Natural killer cell (primary cell): ENCODE measurements at regions not wholly inside any gene's neighbourhood (a gene's known extent, or its start where the extent isn't known, plus 50 kb on each side); places are given as distances from the start of the nearest gene placed in this dataset.

Experiments
- ATAC-seq, 3 donors: fragments of 150-1000 bp in 2 of 3; fragments of 200-7000 bp in 1 of 3; cut with Tn5 transposase; 1 replicate in 1 of 3; 2 replicates in 2 of 3; pipeline ENCODE4 v1.10.0; 2021; ENCODE audit warnings: mild to moderate bottlenecking in 2 of 3, moderate library complexity in 2 of 3
- DNase-seq, 2 donors: peaks; one replicate each; pipeline versions ENCODE4 v3.0.0 to v3.0.0-alpha.2; 2013 to 2021; ENCODE audit warnings: mixed read lengths in 1 of 2
- H3K27ac ChIP-seq: one replicate; pipeline ENCODE4 v1.5.1; 2013; ENCODE audit warnings: mild to moderate bottlenecking, low read length
- H3K27me3 ChIP-seq: one replicate; pipeline ENCODE4 v1.6.1; 2013; ENCODE audit warnings: low read length; ENCODE audit not compliant: control insufficient read depth, insufficient read depth
- H3K36me3 ChIP-seq: one replicate; pipeline ENCODE4 v1.6.1; 2013; ENCODE audit warnings: low read length; ENCODE audit not compliant: control insufficient read depth, insufficient read depth
- H3K4me1 ChIP-seq: one replicate; pipeline ENCODE4 v1.6.1; 2013; ENCODE audit warnings: low read length; ENCODE audit not compliant: control insufficient read depth, insufficient read depth
- H3K4me3 ChIP-seq: one replicate; pipeline ENCODE4 v1.5.1; 2013; ENCODE audit warnings: low read length
- H3K9me3 ChIP-seq: one replicate; pipeline ENCODE4 v1.6.1; 2013; ENCODE audit warnings: low read length; ENCODE audit not compliant: control insufficient read depth, insufficient read depth
- H3K27ac Mint-ChIP-seq, 2 donors: one replicate each; pipeline ENCODE4 v1.8.0; 2022; ENCODE audit warnings: mild to moderate bottlenecking in 2 of 2, mixed read lengths in 2 of 2, moderate library complexity in 1 of 2
- H3K27me3 Mint-ChIP-seq, 2 donors: one replicate each; pipeline ENCODE4 v1.8.0; 2022; ENCODE audit warnings: low read depth in 2 of 2, mixed read lengths in 2 of 2
- H3K36me3 Mint-ChIP-seq: one replicate; pipeline ENCODE4 v1.8.0; 2022; ENCODE audit warnings: mixed read lengths
- H3K4me1 Mint-ChIP-seq, 2 donors: one replicate each; pipeline ENCODE4 v1.8.0; 2022; ENCODE audit warnings: mixed read lengths in 2 of 2
- H3K4me3 Mint-ChIP-seq: one replicate; pipeline ENCODE4 v1.8.0; 2022; ENCODE audit warnings: mild to moderate bottlenecking, moderate library complexity, mixed read lengths
- H3K9me3 Mint-ChIP-seq, 2 donors: one replicate each; pipeline ENCODE4 v1.8.0; 2022; ENCODE audit warnings: mixed read lengths in 2 of 2
- CTCF ChIP-seq: fragments of 200-600 bp; IDR thresholded peaks from one replicate; pipeline ENCODE4 v1.8.0; 2022; ENCODE audit warnings: antibody characterized with exemption
- whole genome bisulfite sequencing: methylation state at CpG from one replicate; pipeline ENCODE4 v1.1.7; 2013; ENCODE audit warnings: missing lambda C conversion rate; ENCODE audit not compliant: insufficient coverage; 5-methylcytosine and 5-hydroxymethylcytosine counted together
- intact Hi-C: fragments of 100-400 bp; cut with micrococcal nuclease; formaldehyde crosslinking; loops from one replicate; pipeline ENCODE4 v1.14.2; 2022

- Histone ChIP-seq H3K27me3 (no peaks in the 10 kb centered on the region), H3K4me3 (no peak overlapping the region), H3K9me3 (no peaks in the 10 kb centered on the region), H3K4me1 (no peaks in the 10 kb centered on the region), H3K27ac (no peak overlapping the region), H3K36me3 (no peaks in the 10 kb centered on the region)
- no peak for DNase-seq
- no peak overlapping the region for H3K4me3 Mint-ChIP-seq
- H3K4me1 Mint-ChIP-seq: no peaks in the 10 kb centered on the region
- H3K27me3 Mint-ChIP-seq: no peaks in the 10 kb centered on the region
- H3K9me3 Mint-ChIP-seq: peaks cover 0 to 3% of the 10 kb centered on the region in 2 donors
- H3K27ac Mint-ChIP-seq: no peak overlapping the region
- ATAC-seq: no peak
- H3K36me3 Mint-ChIP-seq: no peaks in the 10 kb centered on the region
- 71% methylated on average over 2 of the region's 3 CpGs for WGBS
- TF ChIP-seq CTCF: no peak
- intact Hi-C loops: no loop called here
Measured at GRCh38 chr3:67870477-67870876, 216.1 kb upstream of the SUCLG2 start.

GRCh38 chr3:67866571-67866970, 212.2 kb upstream of the SUCLG2 start:
- H3K4me3 ChIP-seq: no peak overlapping the region
- ATAC-seq (no peak), DNase-seq (no peak)
- H3K36me3 ChIP-seq: no peaks in the 10 kb centered on the region
- H3K27ac ChIP-seq: no peak overlapping the region
- Mint-ChIP-seq H3K4me1 (no peaks in the 10 kb centered on the region), H3K36me3 (no peaks in the 10 kb centered on the region), H3K4me3 (no peak overlapping the region), H3K27me3 (no peaks in the 10 kb centered on the region), H3K27ac (no peak overlapping the region), H3K9me3 (peaks cover 0 to 3% of the 10 kb centered on the region in 2 donors)
- no peaks in the 10 kb centered on the region for H3K9me3 ChIP-seq
- WGBS: 89% methylated on average over 4 of the region's 6 CpGs
- intact Hi-C loops: no loop called here
- TF ChIP-seq CTCF: no peak
- no peaks in the 10 kb centered on the region for H3K4me1 ChIP-seq
- no peaks in the 10 kb centered on the region for H3K27me3 ChIP-seq

GRCh38 chr3:67864587-67865183, 210.3 kb upstream of the SUCLG2 start:
- Mint-ChIP-seq H3K4me3 (no peak overlapping the region), H3K9me3 (peaks cover 3 to 4% of the 10 kb centered on the region in 2 donors), H3K36me3 (no peaks in the 10 kb centered on the region), H3K4me1 (no peaks in the 10 kb centered on the region), H3K27me3 (peaks cover 0 to 3% of the 10 kb centered on the region in 2 donors), H3K27ac (no peak overlapping the region)
- no peak overlapping the region for H3K27ac ChIP-seq
- 50% methylated on average over 1 of the region's 2 CpGs for WGBS
- H3K27me3 ChIP-seq: no peaks in the 10 kb centered on the region
- H3K36me3 ChIP-seq: no peaks in the 10 kb centered on the region
- no peak overlapping the region for H3K4me3 ChIP-seq
- TF ChIP-seq CTCF: no peak
- intact Hi-C loops: no loop called here
- H3K4me1 ChIP-seq: no peaks in the 10 kb centered on the region
- H3K9me3 ChIP-seq: no peaks in the 10 kb centered on the region
- no peak for ATAC-seq
- no peak for DNase-seq

GRCh38 chr3:67863869-67864268, 209.5 kb upstream of the SUCLG2 start:
- H3K4me3 Mint-ChIP-seq: no peak overlapping the region
- H3K36me3 ChIP-seq: no peaks in the 10 kb centered on the region
- no peaks in the 10 kb centered on the region for H3K9me3 ChIP-seq
- H3K27ac Mint-ChIP-seq: no peak overlapping the region
- no peak for TF ChIP-seq CTCF
- H3K27ac ChIP-seq: no peak overlapping the region
- peaks cover 0 to 3% of the 10 kb centered on the region in 2 donors for H3K27me3 Mint-ChIP-seq
- WGBS: 73% methylated on average over 4 of the region's 4 CpGs
- no peaks in the 10 kb centered on the region for H3K27me3 ChIP-seq
- H3K4me3 ChIP-seq: no peak overlapping the region
- H3K4me1 Mint-ChIP-seq: no peaks in the 10 kb centered on the region
- H3K4me1 ChIP-seq: no peaks in the 10 kb centered on the region
- DNase-seq: no peak
- intact Hi-C loops: no loop called here
- no peaks in the 10 kb centered on the region for H3K36me3 Mint-ChIP-seq
- ATAC-seq: no peak
- H3K9me3 Mint-ChIP-seq: peaks cover 3 to 4% of the 10 kb centered on the region in 2 donors
